Naive thymus-derived CD4-positive, alpha-beta T cell (primary cell): ENCODE measurements at regions not wholly inside any gene's neighbourhood (a gene's known extent, or its start where the extent isn't known, plus 50 kb on each side); places are given as distances from the start of the nearest gene placed in this dataset.
"Not testable (repeated sequence)": the region's sequence is repeated elsewhere in the genome, so short reads cannot be mapped to it uniquely, and the experiment has no call there.

Experiments
- ATAC-seq: fragments of 150-1000 bp; cut with Tn5 transposase; 2 replicates; pipeline ENCODE4 v1.10.0; 2021; ENCODE audit warnings: mild to moderate bottlenecking, moderate library complexity
- CTCF ChIA-PET: fragments of 350-600 bp; sonication (Branson Sonifier 250); formaldehyde crosslinking; loops from one replicate; lab custom pipeline; 2021; ENCODE audit warnings: antibody characterized with exemption; lab: Charles Lee
- POLR2A ChIA-PET: fragments of 350-600 bp; sonication (Branson Sonifier 250); formaldehyde crosslinking; loops from one replicate; lab custom pipeline; 2021; ENCODE audit warnings: antibody characterized with exemption, inconsistent platforms; lab: Charles Lee
- DNase-seq, 9 donors: peaks; one replicate each; pipeline versions ENCODE4 v3.0.0 to v3.0.0-alpha.2; 2020 to 2022; ENCODE audit warnings: mixed read lengths in 1 of 9
- H3K27ac ChIP-seq: one replicate; pipeline ENCODE4 v1.7.0; 2013; ENCODE audit warnings: mild to moderate bottlenecking, low read depth, low read length, moderate library complexity
- H3K27me3 ChIP-seq, 2 donors: one replicate each; pipeline ENCODE4 v1.7.0; 2013; ENCODE audit warnings: low read length in 2 of 2, mild to moderate bottlenecking in 2 of 2, moderate library complexity in 2 of 2; ENCODE audit not compliant: control insufficient read depth in 2 of 2, insufficient read depth in 2 of 2
- H3K36me3 ChIP-seq, 3 experiments: 1 replicate in 2 of 3; 2 replicates in 1 of 3; pipeline ENCODE4 v1.7.0; 2013; ENCODE audit warnings: low read length in 3 of 3, mild to moderate bottlenecking in 3 of 3, moderate library complexity in 1 of 3; ENCODE audit not compliant: insufficient read depth in 3 of 3, control insufficient read depth in 2 of 3
- H3K4me1 ChIP-seq, 2 donors: one replicate each; pipeline ENCODE4 v1.7.0; 2013; ENCODE audit warnings: low read length in 2 of 2, mild to moderate bottlenecking in 2 of 2, moderate library complexity in 1 of 2; ENCODE audit not compliant: control insufficient read depth in 2 of 2, insufficient read depth in 2 of 2
- H3K4me3 ChIP-seq: 2 replicates; pipeline ENCODE4 v1.7.0; 2013; ENCODE audit warnings: mild to moderate bottlenecking, low read length
- H3K9me3 ChIP-seq, 3 experiments: 1 replicate in 2 of 3; 2 replicates in 1 of 3; pipeline ENCODE4 v1.7.0; 2013; ENCODE audit warnings: low read length in 3 of 3; ENCODE audit not compliant: control insufficient read depth in 2 of 3
- H3K27ac Mint-ChIP-seq, 9 donors: one replicate each; pipeline ENCODE4 v1.8.0; 2020 to 2022; ENCODE audit warnings: mixed read lengths in 9 of 9, mild to moderate bottlenecking in 8 of 9, moderate library complexity in 5 of 9, inconsistent platforms in 2 of 9
- H3K27me3 Mint-ChIP-seq, 5 donors: one replicate each; pipeline ENCODE4 v1.8.0; 2021 to 2022; ENCODE audit warnings: mixed read lengths in 5 of 5, mild to moderate bottlenecking in 1 of 5
- H3K36me3 Mint-ChIP-seq, 5 donors: one replicate each; pipeline ENCODE4 v1.8.0; 2020 to 2022; ENCODE audit warnings: mixed read lengths in 5 of 5, mild to moderate bottlenecking in 3 of 5, inconsistent platforms in 1 of 5
- H3K4me1 Mint-ChIP-seq, 7 donors: one replicate each; pipeline ENCODE4 v1.8.0; 2020 to 2022; ENCODE audit warnings: mixed read lengths in 7 of 7, mild to moderate bottlenecking in 3 of 7, inconsistent platforms in 1 of 7
- H3K4me3 Mint-ChIP-seq, 10 donors: one replicate each; pipeline ENCODE4 v1.8.0; 2020 to 2022; ENCODE audit warnings: mild to moderate bottlenecking in 10 of 10, mixed read lengths in 10 of 10, moderate library complexity in 6 of 10, inconsistent platforms in 2 of 10
- H3K9me3 Mint-ChIP-seq, 11 donors: one replicate each; pipeline ENCODE4 v1.8.0; 2020 to 2022; ENCODE audit warnings: mixed read lengths in 11 of 11, mild to moderate bottlenecking in 4 of 11, inconsistent platforms in 1 of 11, moderate library complexity in 1 of 11
- intact Hi-C, 2 donors: fragments of 100-400 bp; cut with micrococcal nuclease; formaldehyde crosslinking; loops; one replicate each; pipeline ENCODE4 v1.15.1; 2023

DNA sequence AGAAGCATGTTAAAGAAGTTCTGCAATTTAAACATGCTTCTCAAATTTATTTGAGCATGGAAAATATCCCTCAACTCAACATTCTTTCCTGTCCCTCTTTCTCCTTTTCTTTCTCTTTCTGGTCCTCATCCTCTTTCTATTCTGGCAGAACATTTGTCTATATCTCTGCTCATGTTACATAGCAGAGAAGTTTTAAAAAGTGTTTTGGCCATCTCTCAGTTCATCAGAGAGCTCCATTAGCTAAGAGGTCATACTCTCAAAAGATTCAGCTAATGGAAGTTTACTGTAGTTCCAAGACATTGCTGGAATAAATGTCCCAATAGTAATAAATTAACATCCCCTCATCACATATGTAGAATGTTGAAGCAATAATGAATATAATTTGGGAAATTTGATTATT, 53.5 kb downstream of the XCL2 start:
- ChIA-PET POLR2A (no interaction called here), CTCF (interaction anchor here (1.4 kb wide), 1 partner anchor 148 kb away, joined by 3 read pairs; no protein-coding TSS in a partner anchor)
- H3K27me3 Mint-ChIP-seq: peaks cover 0 to 11% (median 0%) of the 10 kb centered on the region in 5 donors
- no peaks in the 10 kb centered on the region for H3K36me3 ChIP-seq
- H3K36me3 Mint-ChIP-seq: peaks cover 0 to 27% (median 4%) of the 10 kb centered on the region in 5 donors
- no peak for ATAC-seq
- no peak overlapping the region for H3K4me3 Mint-ChIP-seq
- no peak overlapping the region for H3K27ac ChIP-seq
- intact Hi-C loops: no loop called here
- H3K27me3 ChIP-seq: no peaks in the 10 kb centered on the region
- no peak overlapping the region for H3K27ac Mint-ChIP-seq
- no peak for DNase-seq
- peaks cover 4 to 13% of the 10 kb centered on the region in 2 donors for H3K4me1 ChIP-seq
- H3K9me3 ChIP-seq: no peaks in the 10 kb centered on the region
- H3K4me3 ChIP-seq: no peak overlapping the region
- H3K9me3 Mint-ChIP-seq: peaks cover 0 to 13% (median 4%) of the 10 kb centered on the region in 11 donors
- H3K4me1 Mint-ChIP-seq: peaks cover 14 to 32% (median 24%) of the 10 kb centered on the region in 7 donors

DNA sequence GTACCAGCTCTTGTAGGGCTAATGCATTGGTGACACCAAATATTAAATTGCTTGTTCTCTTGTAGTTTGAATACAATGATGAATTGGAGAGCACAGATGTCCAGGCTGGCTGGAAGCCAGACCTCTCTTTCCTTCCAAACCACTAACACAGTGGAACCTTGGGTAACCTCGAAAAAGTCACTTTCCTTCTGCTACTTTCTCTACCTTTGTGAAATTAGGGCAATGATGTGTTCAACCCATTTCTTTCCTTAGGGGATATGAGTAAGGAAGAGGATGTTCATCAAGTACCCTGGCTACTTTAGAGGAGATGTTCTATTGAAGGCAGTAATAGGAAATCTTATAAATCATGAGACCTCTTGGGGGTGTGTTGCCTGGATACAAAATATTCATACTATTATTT, 55.7 kb downstream of the XCL2 start:
- CTCF ChIA-PET: interaction anchor here (0.6 to 1.5 kb wide), 2 partner anchors 26 to 48 kb away, joined by 3 read pairs; no protein-coding TSS in a partner anchor
- DNase-seq: no peak
- H3K4me3 ChIP-seq: no peak overlapping the region
- Mint-ChIP-seq H3K36me3 (peaks cover 0 to 31% (median 4%) of the 10 kb centered on the region in 5 donors), H3K27me3 (peaks cover 0 to 7% (median 0%) of the 10 kb centered on the region in 5 donors), H3K4me3 (no peak overlapping the region), H3K9me3 (peaks cover 0 to 11% (median 4%) of the 10 kb centered on the region in 11 donors), H3K4me1 (peaks cover 25 to 54% (median 42%) of the 10 kb centered on the region in 7 donors), H3K27ac (peak overlapping the region in 1 of 9 donors; percentile 23)
- POLR2A ChIA-PET: interaction anchor here (1.0 kb wide), 1 partner anchor 7 kb away, joined by 4 read pairs; no protein-coding TSS in a partner anchor
- intact Hi-C loops: no loop called here
- H3K4me1 ChIP-seq: peaks cover 15 to 20% of the 10 kb centered on the region in 2 donors
- H3K36me3 ChIP-seq: no peaks in the 10 kb centered on the region
- H3K27ac ChIP-seq: no peak overlapping the region
- H3K9me3 ChIP-seq: no peaks in the 10 kb centered on the region
- no peak for ATAC-seq
- no peaks in the 10 kb centered on the region for H3K27me3 ChIP-seq

DNA sequence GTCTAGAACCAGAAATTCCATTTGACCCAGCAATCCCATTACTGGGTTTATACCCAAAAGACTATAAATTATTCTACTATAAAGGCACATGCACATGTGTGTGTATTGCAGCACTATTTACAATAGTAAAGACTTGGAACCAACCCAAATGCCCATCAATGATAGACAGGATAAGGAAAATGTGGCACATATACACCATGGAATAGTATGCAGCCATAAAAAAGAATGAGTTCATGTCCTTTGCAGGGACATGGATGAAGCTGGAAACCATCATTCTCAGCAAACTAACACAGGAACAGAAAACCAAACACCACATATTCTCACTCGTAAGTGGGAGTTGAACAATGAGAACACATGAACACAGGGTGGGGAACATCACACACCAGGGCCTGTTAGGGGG, 57.0 kb downstream of the XCL2 start:
- H3K9me3 ChIP-seq, H3K27me3 Mint-ChIP-seq, H3K4me3 ChIP-seq, DNase-seq, H3K4me3 Mint-ChIP-seq, POLR2A ChIA-PET, ATAC-seq, H3K36me3 ChIP-seq, H3K27ac ChIP-seq, H3K27me3 ChIP-seq, intact Hi-C loops: not testable (repeated sequence)
- CTCF ChIA-PET: interaction anchor here (1.5 kb wide), 1 partner anchor 46 kb away, joined by 3 read pairs; no protein-coding TSS in a partner anchor
- peaks cover 0 to 30% (median 4%) of the 10 kb centered on the region in 5 donors for H3K36me3 Mint-ChIP-seq
- H3K27ac Mint-ChIP-seq: peak overlapping the region in 3 of 9 donors; percentile 31 to 82 (median 81)
- peaks cover 27 to 64% (median 50%) of the 10 kb centered on the region in 7 donors for H3K4me1 Mint-ChIP-seq
- peaks cover 0 to 12% (median 4%) of the 10 kb centered on the region in 11 donors for H3K9me3 Mint-ChIP-seq
- peaks cover 15 to 20% of the 10 kb centered on the region in 2 donors for H3K4me1 ChIP-seq

DNA sequence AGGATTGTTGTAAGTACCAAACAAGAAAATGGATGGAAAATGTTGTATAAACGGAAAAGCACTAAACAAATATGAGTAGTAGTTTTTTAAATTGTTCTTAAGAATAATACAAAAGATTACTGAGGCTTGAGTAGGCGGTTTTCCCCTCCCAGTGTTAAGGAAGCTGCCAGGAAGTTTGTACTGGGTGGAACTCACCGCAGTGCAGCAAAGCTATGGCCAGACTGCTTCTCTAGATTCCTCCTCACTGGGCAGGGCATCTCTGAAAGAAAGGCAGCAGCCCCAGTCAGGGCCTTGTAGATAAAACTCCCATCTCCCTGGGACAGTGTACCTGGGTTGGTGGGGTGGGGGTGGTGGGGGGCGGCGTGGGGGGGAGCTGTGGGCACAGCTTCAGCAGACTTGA, 58.7 kb downstream of the XCL2 start:
- intact Hi-C loops: loop anchor here in 1 of 2 donors (2.0 kb wide), 1 partner anchor 50 kb away; no protein-coding TSS in a partner anchor
- Histone ChIP-seq H3K27me3 (no peaks in the 10 kb centered on the region), H3K27ac (no peak overlapping the region), H3K4me3 (no peak overlapping the region), H3K4me1 (peaks cover 15 to 20% of the 10 kb centered on the region in 2 donors), H3K9me3 (no peaks in the 10 kb centered on the region), H3K36me3 (no peaks in the 10 kb centered on the region)
- H3K4me3 Mint-ChIP-seq: peak overlapping the region; percentile 43 to 77 (median 64)
- peaks cover 33 to 73% (median 62%) of the 10 kb centered on the region in 7 donors for H3K4me1 Mint-ChIP-seq
- ChIA-PET CTCF (interaction anchor here (1.1 to 1.4 kb wide), 2 partner anchors 46 to 863 kb away, joined by 3 read pairs; no protein-coding TSS in a partner anchor), POLR2A (interaction anchor here (1.0 kb wide), 1 partner anchor 46 kb away, joined by 3 read pairs; no protein-coding TSS in a partner anchor)
- DNase-seq (peak in 2 of 9 donors; percentile 12 to 17), ATAC-seq (peak; percentile 67)
- no peaks in the 10 kb centered on the region for H3K27me3 Mint-ChIP-seq
- peak overlapping the region in 8 of 9 donors; percentile 75 to 88 (median 80) for H3K27ac Mint-ChIP-seq
- H3K36me3 Mint-ChIP-seq: peaks cover 0 to 31% (median 4%) of the 10 kb centered on the region in 5 donors
- peaks cover 0 to 15% (median 5%) of the 10 kb centered on the region in 11 donors for H3K9me3 Mint-ChIP-seq

DNA sequence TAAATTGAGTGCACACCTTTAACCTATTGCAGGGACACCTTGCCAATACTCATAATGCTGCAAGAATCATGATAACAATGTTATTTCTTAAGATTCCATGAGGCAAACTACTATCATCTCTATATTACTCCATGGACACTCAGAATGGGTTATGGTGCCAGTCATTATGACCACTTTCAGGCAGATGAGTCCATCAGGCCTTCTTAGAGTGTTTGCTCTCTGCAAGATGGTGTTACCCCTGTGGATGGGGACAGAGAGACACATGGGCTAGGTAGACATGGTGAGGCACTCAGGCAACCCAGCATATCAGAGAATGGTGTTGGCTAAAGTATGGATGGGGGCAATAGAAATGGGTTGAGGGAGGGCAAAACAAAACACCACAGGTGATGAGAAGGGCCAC, 59.7 kb downstream of the XCL2 start:
- Histone ChIP-seq H3K4me3 (no peak overlapping the region), H3K27me3 (no peaks in the 10 kb centered on the region), H3K9me3 (no peaks in the 10 kb centered on the region), H3K36me3 (no peaks in the 10 kb centered on the region), H3K4me1 (peaks cover 15 to 20% of the 10 kb centered on the region in 2 donors), H3K27ac (no peak overlapping the region)
- POLR2A ChIA-PET: no interaction called here
- Mint-ChIP-seq H3K4me3 (peak overlapping the region in 9 of 10 donors; percentile 30 to 74 (median 51)), H3K27ac (peak overlapping the region; percentile 44 to 89 (median 75)), H3K36me3 (peaks cover 0 to 33% (median 4%) of the 10 kb centered on the region in 5 donors), H3K9me3 (peaks cover 0 to 19% (median 5%) of the 10 kb centered on the region in 11 donors), H3K4me1 (peaks cover 33 to 82% (median 64%) of the 10 kb centered on the region in 7 donors), H3K27me3 (no peaks in the 10 kb centered on the region)
- CTCF ChIA-PET: no interaction called here
- ATAC-seq: no peak
- intact Hi-C loops: loop anchor here in 1 of 2 donors (2.0 kb wide), 1 partner anchor 51 kb away; no protein-coding TSS in a partner anchor
- DNase-seq: no peak

DNA sequence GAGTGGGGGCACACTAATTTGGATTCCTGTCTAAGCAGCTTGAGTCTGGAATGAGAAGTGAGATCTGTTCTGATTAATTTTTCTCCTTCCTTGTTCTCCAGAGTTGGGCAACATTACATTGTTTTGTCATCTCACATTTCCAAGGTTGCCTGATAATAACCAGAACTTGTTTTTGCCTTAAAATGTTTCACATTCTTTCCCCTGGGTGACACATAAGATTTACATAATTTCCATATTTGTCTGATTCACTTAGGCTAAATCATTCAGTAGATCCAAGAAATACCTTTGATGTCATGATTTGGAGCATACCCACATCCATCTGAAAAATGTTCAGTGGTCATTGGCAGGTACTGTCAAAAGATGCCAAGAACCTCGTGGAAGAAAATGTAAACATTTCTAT, 60.3 kb downstream of the XCL2 start:
- CTCF ChIA-PET: interaction anchor here (1.7 kb wide), 1 partner anchor 44 kb away, joined by 5 read pairs; no protein-coding TSS in a partner anchor
- Mint-ChIP-seq H3K4me1 (peaks cover 35 to 87% (median 64%) of the 10 kb centered on the region in 7 donors), H3K36me3 (peaks cover 0 to 35% (median 4%) of the 10 kb centered on the region in 5 donors), H3K27ac (peak overlapping the region in 6 of 9 donors; percentile 8 to 82 (median 74)), H3K9me3 (peaks cover 0 to 19% (median 5%) of the 10 kb centered on the region in 11 donors), H3K27me3 (no peaks in the 10 kb centered on the region), H3K4me3 (peak overlapping the region in 3 of 10 donors; percentile 1 to 61 (median 27))
- POLR2A ChIA-PET: no interaction called here
- no peaks in the 10 kb centered on the region for H3K27me3 ChIP-seq
- intact Hi-C loops: no loop called here
- H3K36me3 ChIP-seq: no peaks in the 10 kb centered on the region
- DNase-seq: no peak
- H3K4me1 ChIP-seq: peaks cover 15 to 20% of the 10 kb centered on the region in 2 donors
- H3K4me3 ChIP-seq: no peak overlapping the region
- H3K27ac ChIP-seq: no peak overlapping the region
- no peaks in the 10 kb centered on the region for H3K9me3 ChIP-seq
- peak; percentile 41 for ATAC-seq
